Endothelial cell of umbilical vein (primary cell): ENCODE measurements at regions not wholly inside any gene's neighbourhood (a gene's known extent, or its start where the extent isn't known, plus 50 kb on each side); places are given as distances from the start of the nearest gene placed in this dataset.

Source experiments
- CTCF ChIP-seq, 2 donors: IDR thresholded peaks; 1 replicate in 1 of 2; 2 replicates in 1 of 2; pipeline ENCODE4 v1.5.1; 2011; ENCODE audit warnings: low read length in 2 of 2, mild to moderate bottlenecking in 2 of 2, moderate library complexity in 2 of 2, control low read depth in 1 of 2, inconsistent platforms in 1 of 2, low read depth in 1 of 2; ENCODE audit not compliant: insufficient read depth in 1 of 2; ENCODE audit errors: extremely low read depth in 1 of 2
- EZH2 ChIP-seq: IDR thresholded peaks from 2 replicates; pipeline ENCODE4 v1.6.1; 2012; ENCODE audit warnings: borderline replicate concordance, low read depth, mild to moderate bottlenecking, moderate library complexity, low read length, inconsistent platforms; ENCODE audit not compliant: severe bottlenecking
- JUN ChIP-seq: IDR thresholded peaks from 2 replicates; pipeline ENCODE4 v1.6.1; 2011; ENCODE audit warnings: borderline replicate concordance, low read depth; ENCODE audit not compliant: insufficient read length, insufficient read depth
- POLR2A ChIP-seq: IDR thresholded peaks from 2 replicates; pipeline ENCODE4 v1.6.1; 2012; ENCODE audit warnings: low read depth, mild to moderate bottlenecking, control low read depth, low read length

- TF ChIP-seq EZH2 = no peak
- TF ChIP-seq POLR2A = no peak
- no peak for TF ChIP-seq CTCF (IDR thresholded peaks at IDR 0.05; ENCODE audit: extremely low read depth in 1 of 2, insufficient read depth in 1 of 2, low read depth in 1 of 2, low read length in 2 of 2)
- TF ChIP-seq JUN = no peak
These were observed 500.3 kb upstream of the FAM98A start for GRCh38 chr2:34099377-34099776.
